GM04504 (cell line): ENCODE measurements at regions not wholly inside any gene's neighbourhood (a gene's known extent, or its start where the extent isn't known, plus 50 kb on each side); places are given as distances from the start of the nearest gene placed in this dataset.

Experiments
- DNase-seq: peaks from one replicate; pipeline ENCODE4 v3.0.0-alpha.2; 2012; ENCODE audit warnings: low read depth

DNA sequence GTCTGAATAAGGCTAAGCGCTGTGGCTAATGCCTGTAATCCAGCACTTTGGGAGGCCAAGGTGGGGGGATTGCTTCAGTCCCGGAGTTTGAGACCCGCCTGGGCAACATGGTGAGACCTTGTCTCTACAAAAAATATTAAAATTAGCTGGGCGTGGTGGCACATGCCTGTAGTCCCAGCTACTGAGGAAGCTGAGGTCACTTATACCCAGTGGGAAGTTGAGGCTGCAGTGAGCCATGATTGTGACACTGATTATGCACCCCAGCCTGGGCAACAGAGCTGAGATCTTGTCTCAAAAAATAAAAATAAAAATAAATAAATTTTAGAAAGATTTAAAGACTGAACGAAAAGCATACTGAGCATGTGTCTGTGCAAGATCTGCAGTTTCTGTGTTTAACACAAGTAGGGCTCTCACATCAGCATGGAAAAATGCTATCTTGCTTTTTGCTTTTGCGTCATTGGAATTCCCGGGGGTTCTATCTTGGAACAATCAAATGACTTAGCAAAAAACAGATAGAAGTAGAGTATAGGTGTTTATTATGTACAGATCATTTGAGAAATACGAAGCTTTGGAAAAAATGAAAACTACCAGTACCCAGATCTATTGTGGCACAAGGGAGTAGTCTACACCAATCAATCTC, 161.9 kb downstream of the CAPZA3 start:
- DNase-seq, result no peak

GRCh38 chr12:18905134-18905533, 167.2 kb downstream of the CAPZA3 start:
- DNase-seq, result no peak

GRCh38 chr12:18906395-18906794, 168.5 kb downstream of the CAPZA3 start:
- DNase-seq, result no peak

- no peak for DNase-seq
These were observed 169.2 kb downstream of the CAPZA3 start for GRCh38 chr12:18907127-18907526.

DNA sequence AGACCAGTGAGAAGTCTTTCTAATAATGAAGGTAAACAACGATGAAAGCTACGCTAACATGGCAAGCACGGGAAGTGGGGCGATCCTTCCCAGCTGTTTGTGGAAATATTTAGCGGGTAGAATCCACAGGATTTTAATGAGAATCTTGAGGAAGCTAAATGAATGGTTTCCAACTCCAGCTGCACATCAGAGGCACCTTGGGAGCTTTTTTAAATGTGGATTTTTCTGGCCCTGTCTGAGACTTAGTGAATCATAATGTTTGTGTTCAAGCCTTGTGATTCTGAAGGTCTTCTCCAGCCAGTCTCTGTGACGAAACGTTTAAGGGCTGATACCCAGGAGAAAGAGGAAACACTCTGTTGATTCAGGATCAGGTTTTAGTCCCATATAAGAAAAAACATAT, 169.8 kb downstream of the CAPZA3 start:
- no peak for DNase-seq

GRCh38 chr12:18908191-18908590, 170.3 kb downstream of the CAPZA3 start:
- DNase-seq, result no peak

- DNase-seq, result no peak
These were observed 182.1 kb downstream of the CAPZA3 start for GRCh38 chr12:18919871-18920511.

DNA sequence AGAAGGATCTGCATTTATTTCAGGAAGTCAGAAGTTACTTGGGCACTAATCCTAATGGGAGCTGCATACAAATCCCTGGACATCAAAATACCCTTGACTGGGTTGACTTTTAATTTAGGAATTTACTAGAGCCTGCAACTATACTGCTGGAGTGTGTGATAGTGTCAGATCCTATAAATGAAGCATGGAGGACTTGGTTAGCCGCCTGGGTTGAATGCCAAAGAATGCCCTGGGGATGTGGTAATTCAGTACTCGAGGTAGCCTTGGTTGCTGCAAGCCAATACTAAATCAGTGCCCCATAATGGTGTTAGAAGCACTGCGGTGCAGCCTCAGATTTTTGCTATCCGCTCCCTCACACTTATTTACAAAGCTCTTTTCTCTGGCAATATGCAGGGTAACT, 184.9 kb downstream of the CAPZA3 start:
- DNase-seq, result no peak

DNA sequence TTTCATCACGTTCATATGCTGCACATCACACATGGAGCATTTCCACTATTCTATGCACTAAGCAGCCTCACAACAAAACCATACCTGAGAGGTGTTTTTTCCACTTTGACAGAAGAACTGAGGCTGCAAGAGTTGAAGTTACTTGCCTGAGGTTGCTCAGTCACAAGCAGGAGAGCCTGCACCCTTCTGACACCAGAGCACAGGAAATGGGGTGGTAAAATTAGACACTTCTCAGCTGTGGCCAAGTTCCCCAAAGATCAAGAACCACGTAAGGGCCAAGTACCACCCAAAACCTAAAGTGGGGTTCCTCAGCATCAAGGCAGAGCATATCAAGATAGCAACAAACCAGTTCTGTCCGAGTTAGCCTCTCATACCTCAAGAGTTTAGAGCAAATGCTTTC, 185.8 kb downstream of the CAPZA3 start:
- no peak for DNase-seq

DNA sequence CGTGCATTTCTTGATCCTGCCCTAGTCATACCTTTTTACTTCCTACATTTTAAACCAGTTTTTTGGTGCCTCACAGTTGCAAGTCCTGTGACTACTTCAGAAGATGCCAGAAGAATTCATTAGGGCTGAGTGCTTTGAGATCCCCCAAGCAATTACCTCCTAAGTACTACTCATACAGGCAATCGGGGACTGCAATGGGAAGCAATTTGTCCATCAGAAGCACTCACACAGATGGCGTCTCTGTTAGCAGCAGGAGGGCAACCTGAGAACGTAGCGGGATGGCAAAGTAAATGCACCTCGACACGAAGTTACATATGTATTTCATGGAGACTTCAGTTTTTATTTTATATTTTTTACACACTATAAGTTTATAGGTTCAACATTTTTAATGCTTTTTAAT, 188.3 kb downstream of the CAPZA3 start:
- DNase-seq, result no peak

GRCh38 chr12:18932211-18932610, 194.3 kb downstream of the CAPZA3 start:
- DNase-seq, result no peak

GRCh38 chr12:18932715-18933114, 194.8 kb downstream of the CAPZA3 start:
- DNase-seq, result no peak

DNA sequence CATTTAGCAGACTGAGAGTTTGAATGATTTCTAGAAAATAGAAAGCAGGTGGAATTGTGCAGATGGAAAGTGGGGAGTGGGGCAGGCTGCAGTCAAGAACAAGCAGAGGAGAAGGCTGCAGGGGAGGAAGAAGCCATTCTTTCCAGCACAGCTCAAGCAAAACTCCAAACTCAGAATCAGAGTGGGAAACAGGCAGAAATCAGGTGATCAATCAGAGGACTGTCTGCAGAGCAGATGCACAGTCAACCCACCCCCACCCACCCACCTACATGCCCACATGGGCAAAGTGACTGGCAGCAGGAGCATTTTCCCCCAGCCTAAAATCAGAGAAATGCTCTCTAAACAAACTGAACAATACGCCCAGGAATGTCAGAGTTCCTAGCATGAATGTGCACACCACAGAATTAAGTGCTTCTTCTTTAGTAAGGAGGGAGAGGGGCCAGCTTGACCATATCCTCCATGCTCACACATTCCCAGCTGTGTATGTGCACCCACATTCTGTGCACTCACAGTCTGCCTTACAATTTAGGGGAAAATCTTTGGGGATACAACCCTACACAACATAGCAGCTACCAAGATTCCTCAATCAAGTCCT, 194.1 kb upstream of the PLEKHA5 start:
- no peak for DNase-seq

DNA sequence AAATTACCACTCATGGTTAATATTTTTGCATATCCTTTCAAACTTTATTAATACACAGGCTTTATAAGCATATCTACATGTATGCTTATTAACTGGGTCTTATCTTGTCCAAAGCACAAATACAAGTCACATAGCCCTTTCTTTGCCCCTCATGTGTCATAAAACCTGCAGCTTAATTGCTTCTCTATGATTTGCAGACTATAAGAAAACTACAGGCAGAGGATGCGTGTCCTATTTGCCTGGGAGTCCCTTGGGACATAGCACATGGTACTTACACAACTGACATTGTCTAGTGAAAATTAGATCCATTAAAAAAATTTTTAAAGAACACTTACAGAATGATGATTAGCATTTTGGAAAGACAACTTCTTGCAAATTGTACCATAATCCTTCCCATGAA, 190.5 kb upstream of the PLEKHA5 start:
- DNase-seq, result no peak

GRCh38 chr12:18942669-18943068, 186.9 kb upstream of the PLEKHA5 start:
- no peak for DNase-seq

DNA sequence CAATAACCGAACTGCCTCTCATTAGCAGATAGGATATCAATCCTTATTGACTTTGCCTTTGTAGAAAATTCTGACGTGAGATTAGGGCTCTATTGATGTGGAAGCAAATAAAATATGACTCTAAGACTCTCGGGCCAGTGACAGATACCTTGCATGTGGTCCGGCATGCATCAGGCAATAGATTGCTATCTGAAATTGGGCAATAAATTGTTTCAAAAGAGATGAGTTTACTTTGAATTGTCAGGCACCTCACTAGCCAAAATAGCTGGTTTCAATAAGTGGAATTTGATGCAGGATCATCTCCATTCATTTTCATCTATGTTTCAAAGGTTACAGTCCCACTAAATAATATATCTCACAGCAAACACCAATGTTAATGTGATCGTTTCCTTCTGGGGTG, 186.3 kb upstream of the PLEKHA5 start:
- no peak for DNase-seq

DNA sequence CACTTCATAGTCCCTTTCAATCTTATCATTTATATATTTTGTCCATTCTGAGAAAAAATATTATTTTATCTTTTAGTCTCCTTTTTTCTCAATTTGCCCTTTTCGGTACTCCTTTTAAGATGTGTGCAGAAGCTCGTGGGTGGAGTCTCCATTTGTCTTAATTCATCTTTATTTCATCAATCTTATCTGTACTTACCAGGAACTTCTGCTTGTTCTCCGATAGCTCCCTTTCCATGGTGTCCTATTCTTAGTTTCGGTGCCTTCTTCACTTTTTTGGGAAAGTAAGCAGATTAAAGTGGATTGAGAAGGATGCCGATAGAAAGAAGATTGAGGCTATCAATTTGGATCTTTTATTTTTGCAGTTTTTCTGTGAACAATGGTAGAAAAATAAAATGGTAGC, 183.4 kb upstream of the PLEKHA5 start:
- no peak for DNase-seq

GRCh38 chr12:18951218-18951617, 178.3 kb upstream of the PLEKHA5 start:
- DNase-seq, result no peak

DNA sequence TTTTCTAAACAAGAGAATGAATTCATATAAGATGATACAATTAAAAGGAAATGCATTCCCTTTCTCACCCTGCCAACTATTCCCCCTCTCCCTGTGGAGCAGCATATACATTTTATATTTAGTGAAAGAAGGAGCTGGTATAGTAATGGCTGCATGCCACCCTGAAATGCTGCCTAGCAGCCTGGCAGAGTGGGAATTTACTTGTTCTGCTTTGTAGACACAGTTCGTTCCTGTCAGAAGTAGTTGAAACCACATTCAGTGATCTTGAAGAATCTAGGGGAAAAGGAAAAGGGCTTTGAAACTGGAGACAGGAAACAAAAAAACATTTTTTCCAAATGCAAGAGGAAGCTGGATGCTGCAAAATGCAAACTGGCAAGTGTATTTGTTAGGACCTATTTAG, 176.0 kb upstream of the PLEKHA5 start:
- no peak for DNase-seq

DNA sequence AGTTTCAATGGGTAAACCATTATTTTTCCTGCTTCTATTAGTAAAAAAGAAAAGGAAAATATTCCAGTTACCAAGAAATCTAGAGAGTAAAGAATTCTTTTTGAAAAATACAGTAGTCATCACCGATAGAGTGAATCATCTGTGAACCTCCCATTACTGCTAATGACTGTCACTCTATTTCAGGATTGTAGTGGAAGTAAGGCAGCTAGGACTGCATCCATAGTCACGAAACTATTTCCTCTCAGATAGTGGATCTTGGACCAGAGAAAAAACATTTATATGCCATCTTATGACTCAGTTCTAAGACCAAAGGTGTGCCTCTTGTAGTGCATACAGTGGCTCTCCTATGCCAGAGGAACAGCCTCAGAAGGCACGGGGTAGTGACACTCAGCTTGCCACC, 173.9 kb upstream of the PLEKHA5 start:
- DNase-seq, result peak; percentile 17

DNA sequence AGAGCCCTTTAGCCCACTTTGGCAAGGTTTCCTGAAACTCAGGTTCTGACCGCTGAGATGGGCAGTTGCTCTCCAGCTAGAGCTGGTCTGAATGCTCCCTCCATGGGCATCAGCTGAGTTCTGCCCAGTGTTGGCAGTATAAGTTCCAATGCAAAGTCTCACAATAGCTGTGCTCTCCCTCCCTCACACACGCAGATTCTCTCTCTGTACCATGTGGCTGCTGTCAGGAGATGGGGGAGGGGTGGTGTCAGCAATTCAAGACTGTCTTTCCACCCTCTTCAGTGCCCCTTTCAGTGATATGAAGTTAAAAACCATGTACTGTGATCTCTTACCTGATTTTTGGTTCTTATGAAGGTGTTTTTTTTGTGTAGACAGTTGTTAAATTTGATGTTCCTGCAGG, 164.3 kb upstream of the PLEKHA5 start:
- no peak for DNase-seq

GRCh38 chr12:18966954-18967353, 162.6 kb upstream of the PLEKHA5 start:
- DNase-seq, result no peak

DNA sequence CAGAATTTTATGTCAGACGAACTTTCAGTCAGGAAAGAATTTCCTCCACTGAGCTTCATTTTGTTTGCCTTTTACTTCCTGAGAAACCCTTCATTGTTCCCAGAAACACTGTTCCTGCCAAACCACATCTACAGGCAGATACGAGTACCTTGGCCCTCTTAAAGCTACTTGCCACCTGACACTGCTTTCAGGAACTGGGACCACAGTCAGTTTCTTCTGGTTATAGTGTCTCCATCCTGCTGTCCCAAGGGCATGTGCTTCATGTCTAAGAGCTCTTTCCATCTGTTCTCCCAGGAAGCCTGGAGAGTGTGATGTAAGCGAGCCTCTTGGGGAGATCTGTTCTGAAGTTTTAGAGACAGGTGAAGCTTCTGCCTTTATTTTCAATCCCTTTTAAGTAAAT, 161.7 kb upstream of the PLEKHA5 start:
- no peak for DNase-seq

- no peak for DNase-seq
These were observed 160.0 kb upstream of the PLEKHA5 start for GRCh38 chr12:18969512-18969911.
